ENCODE measurements at regions not wholly inside any gene's neighbourhood (a gene's known extent, or its start where the extent isn't known, plus 50 kb on each side); places are given as distances from the start of the nearest gene placed in this dataset.

DNA sequence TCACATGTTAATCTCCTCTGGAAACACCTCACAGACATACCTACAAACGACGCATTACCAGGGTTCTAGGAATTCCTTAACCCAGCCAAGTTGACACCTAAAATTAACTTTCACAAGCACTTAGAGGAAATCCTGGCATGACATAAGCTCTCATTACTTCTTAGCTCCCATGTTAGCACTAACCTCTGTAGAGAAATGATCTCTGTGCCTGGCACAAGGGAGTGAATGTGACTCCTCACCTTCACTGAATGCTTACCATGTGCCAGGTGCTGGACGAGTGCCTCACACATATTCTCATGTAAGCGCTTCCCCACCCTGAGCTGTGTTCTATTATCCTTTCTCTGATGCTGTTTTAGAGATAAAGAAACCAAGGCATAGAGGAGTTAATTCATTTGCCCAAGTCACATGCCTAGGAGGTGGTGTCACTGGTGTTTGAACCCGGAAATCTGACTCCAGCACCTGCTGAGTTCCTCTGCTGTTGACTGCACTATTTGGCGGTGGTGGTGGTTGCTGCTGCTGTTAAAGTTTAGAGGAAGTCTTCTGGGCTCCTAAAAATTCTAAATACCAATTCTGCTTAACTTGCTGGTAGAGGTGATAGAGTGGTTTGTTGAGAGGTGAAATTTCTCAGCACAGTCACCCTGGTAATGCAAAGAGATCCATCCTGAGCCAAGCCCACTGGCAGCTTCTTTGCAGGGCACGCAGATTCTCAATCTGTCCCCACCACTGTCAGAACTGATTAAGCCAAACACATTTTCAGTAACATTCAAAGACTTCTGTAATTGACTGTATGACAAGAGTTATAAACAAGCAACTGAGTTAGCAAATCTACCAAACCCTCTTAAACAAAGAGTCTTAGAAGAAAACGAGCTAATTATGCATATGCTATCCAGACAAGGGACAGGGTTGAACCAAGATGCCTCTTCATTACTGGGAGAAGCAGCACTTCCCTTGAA lies 200.3 kb downstream of the CMPK2 start:
- no peak for DNase-seq (ENCODE audit: low spot score)

DNA sequence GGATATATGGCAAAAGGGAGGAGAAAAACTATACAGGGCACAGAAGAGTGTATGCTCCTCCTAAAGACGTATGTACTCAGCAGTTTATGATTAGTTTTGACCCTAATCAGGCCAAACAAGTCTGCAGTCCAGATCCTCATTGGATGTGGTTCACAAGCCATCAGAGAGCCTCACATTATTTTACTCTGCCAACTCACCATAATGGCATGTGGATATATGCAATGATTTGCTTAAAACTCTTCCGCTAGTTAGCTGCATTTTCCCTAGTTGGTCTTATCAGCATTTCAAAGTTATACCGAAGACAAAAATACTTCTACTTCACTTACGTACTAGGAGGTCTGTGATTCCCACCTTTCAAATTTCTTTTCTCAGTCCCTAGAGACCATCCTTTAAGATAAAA lies 198.4 kb downstream of the CMPK2 start:
- DNase-seq (ENCODE audit: low spot score): no peak

DNA sequence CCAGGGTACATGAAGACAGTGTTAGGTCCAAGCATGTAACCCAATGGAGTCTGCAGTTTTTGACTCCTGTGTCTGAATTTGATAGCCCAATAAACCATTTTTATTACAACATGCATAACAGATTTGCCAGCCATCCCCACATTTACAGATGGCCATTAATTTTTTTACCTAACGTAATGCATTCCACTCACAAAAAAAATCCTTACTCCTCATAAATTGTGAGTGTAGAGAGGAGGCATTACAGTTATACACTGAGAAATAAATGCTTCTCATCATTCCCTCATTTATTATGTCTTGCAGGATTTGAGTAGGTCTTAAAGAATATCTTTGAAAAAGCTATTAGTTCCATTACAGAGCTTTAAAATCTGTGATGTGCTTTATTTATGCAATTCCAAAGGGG lies 193.8 kb downstream of the CMPK2 start:
- no peak for DNase-seq (ENCODE audit: low spot score)

DNA sequence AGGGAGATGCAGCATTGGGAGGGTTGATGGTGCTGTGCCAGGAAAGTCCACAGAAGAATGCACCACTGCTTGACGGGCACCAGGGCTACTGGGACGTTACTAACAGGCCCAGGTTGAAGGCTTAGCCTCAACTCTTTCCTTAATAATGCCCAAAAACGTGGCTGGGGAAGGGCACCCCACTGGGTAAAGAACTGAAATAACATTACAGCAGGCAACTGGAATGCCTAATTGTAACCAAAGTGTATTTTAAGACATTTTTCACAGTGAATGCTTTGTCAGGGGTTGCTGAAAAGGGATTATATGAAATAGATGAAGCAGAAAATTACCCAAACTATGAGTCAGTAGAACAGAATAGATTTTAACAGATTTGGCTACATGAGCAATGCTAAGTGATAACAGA lies 191.3 kb downstream of the CMPK2 start:
- DNase-seq (ENCODE audit: low spot score): no peak

DNA sequence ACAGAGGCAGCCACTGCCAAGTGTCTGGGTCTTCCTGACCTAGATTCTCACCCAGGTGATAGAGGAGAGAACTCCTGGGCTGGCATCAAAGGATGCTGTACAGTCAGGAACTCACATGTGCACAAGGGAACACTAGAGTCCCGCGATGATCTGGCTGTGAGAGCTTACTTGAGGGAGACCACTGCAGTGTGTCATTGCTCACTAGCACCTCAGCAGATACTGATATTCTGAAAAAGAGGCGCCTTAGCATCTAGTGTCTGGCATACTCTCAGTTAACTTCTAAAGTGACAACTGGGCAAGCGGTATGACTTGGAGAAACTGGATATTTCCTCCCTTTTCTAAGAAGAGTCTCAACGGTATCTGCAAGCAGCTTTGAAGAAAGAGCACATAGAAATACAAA lies 189.9 kb downstream of the CMPK2 start:
- DNase-seq (ENCODE audit: low spot score): no peak

DNA sequence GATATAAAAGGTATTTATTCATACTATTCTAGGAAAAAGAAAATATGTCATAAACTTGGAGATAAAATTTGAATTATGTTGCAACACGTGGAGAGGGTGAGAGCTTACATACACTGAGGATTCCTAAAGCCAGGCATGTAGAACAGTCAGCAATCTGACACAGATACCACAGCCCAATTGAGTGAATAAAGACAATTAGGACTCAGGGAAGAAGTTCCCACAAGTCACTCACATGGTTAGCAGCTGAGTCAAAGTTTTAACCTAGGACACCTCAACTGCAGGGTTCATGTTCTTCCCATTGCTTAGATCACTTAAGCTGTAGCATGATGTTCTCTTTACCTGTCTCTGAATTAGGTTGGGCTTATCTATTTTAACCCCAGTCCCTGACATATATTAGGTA lies 189.5 kb downstream of the CMPK2 start:
- no peak for DNase-seq (ENCODE audit: low spot score)

DNA sequence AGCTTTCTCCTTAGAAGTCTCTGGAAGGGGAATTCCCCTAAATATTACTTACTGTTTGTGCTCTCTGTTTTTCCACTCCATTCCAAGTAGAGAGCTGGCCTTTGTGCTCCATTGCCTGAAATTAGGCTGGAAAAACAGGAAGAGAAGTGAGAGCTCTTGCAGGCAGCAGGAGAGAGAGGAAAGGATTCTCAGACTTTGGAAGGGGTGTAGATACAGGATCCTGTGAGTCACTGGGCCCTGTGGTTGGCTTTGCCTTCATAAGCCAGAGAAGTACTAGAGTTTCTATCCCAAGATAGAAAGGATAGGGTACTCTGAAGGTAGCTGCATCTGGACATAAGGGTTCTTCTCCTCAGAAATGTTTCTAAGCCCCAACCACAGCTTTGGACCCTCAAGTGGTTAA lies 188.9 kb downstream of the CMPK2 start:
- no peak for DNase-seq (ENCODE audit: low spot score)

DNA sequence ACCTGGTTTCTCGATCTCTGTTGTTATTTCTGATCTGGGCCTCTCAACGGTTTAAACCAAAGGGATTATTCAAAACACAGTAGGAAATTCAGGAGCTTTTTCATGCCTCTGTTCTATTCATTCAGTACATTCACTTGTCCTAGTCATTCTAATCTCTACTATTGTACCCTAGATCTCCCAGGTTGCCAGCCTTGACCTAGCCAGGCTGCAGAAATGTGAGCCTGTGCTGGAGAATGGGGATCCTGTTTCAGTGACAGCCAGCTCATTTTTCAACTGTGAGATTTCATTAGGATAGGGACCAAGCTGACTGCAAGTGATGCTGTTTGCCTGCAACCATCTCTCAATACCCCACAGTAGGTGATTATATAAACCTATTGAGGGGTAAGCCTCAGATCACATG lies 186.2 kb downstream of the CMPK2 start:
- no peak for DNase-seq (ENCODE audit: low spot score)

DNA sequence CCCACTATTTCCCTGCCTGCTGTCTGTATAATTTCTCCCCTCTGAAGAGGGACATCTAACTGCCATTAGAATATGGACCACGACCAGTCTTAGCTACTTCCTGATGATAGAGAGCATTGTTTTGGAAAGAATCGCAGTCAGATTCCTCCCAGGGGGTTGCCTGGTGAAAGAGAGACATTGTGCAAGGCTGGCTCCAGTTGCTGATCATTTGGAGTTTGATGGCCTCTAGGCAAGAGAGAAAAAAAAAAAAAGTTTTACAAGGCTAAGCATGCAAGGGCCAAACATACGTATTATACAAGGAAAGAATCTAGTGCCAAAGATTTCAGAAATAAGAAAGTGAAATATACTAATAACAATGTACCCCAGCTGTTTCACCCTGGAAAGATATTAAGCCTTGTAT lies 182.2 kb downstream of the CMPK2 start:
- no peak for DNase-seq (ENCODE audit: low spot score)

DNA sequence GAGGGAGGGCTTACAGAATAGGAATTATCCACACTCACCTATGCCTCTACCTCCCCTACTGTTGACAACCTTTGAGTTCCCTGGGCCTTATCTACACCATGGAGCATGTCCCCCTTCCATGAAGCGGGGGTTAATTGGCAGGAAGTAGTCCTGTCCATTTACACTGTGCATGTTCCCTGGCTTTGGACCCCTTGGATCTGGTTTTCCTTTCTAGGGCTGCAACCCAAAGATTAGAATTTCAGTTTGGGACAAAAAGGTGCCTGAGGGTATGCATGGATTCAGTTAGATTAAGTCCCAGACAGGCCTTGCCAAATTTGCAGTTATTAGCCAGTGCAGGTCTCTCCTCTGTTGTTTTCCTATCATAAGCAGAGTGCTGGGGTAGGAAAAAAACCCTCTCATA lies 180.3 kb downstream of the CMPK2 start:
- DNase-seq (ENCODE audit: low spot score): no peak

DNA sequence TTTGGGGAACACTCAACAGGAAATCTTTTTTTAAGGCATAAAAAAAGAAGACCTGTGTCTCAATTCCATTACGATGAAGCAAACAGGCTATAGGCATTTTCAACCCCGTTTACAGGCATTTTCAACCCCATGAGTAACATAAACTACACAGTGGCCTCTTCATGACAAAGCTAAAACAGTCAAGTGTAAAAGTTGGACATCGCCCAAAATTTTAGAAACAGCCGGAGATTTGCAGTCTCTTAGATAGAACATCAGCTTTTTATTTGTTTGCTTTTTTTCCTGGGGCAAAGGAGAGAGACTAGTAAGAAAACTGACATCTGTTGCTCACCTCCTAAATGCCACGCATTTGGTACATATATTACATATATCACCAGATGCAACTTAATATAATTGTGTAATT lies 173.7 kb downstream of the CMPK2 start:
- DNase-seq (ENCODE audit: low spot score): no peak

DNA sequence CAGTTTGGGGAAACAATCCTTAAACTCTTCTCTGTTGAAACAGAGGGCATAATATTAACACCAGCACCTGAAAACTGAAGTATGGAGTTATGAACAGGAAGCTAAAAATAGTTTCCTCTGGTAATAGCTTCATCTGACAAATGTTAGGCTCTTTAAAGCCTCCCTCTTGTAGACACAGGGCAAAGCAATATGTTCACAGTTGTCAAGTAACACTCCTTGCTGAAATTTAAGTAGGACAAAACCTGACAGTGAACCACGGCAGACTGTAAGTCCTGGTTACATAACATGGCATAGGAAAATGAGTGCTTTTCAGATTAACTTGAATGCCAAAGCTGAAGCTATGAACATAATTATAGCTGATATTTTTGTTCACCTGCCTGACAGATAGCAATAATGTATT lies 172.9 kb downstream of the CMPK2 start:
- no peak for DNase-seq (ENCODE audit: low spot score)

DNA sequence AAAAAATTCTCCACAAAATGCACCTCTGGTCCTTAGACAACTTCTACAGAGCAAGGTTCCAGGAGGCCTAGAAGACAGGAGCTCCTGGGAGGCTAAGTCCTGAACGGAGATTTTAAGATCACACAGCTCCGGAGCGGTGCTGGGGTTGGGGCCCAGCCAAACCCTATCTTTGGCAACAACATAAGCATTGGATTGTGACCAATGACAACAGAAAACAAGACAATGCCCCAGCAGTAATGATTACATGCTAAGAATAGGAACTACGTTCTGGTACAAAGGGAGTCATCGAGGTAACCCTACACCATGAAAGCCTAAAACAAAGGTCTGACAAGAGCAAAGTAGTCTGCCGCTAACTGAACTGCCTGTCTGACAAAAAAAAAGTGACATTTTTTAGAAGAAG lies 171.2 kb downstream of the CMPK2 start:
- DNase-seq (ENCODE audit: low spot score): no peak

DNA sequence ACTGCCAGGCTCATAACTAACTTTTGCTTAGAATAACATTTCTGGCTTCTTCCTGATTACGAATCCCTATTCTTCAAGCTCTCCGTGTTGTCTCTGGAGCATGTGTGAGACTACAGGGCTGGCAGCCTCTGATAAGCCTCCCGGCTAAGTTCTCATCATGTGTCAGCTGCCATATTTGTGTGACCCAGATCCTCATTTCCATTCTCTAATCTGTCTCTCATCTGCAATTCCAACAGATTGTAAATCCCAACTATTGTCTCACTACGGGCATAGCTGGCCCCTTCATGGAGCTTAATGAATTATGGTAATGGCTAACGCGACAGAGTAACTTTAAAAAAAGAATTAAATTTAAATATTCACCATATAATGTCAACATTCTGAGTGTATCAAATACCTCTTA lies 165.4 kb downstream of the CMPK2 start:
- no peak for DNase-seq (ENCODE audit: low spot score)

DNA sequence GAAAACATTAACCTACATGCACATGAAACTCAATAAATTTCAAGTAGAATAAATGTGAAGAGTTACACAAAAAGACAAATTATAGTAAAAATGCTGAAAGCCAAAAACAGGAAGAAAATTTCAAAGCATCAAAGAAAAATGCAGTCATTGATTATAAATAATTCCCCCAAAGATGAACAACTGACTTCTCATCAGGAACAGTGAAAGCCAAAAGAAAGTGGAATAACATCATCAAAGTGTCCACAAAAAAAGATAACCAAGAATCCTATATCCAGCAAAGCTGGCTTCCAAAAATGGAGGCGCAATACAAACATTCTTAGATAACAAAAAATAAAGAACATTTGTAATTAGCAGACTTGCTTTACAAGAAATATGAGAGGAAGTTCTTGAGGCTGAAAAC lies 161.6 kb downstream of the CMPK2 start:
- DNase-seq (ENCODE audit: low spot score): no peak

DNA sequence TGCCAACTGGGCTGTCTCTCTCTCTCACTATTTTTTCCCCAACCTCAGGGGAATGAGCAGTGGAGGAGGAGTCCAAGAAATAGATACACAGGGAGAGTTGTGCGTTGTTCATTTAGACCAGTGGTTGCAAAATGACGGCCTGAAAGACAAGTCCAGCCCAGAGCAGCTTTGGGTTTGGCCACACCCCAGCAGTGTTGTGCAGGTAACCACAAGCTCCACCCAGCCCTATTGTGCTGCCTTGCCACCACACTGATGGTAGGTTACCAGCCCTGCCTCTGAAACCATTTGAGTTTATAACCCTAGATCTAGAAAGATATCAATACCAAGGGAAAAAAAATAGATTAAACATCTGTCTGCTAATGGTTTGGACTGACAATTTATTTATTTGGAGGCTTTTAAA lies 144.3 kb downstream of the CMPK2 start:
- DNase-seq (ENCODE audit: low spot score): no peak

DNA sequence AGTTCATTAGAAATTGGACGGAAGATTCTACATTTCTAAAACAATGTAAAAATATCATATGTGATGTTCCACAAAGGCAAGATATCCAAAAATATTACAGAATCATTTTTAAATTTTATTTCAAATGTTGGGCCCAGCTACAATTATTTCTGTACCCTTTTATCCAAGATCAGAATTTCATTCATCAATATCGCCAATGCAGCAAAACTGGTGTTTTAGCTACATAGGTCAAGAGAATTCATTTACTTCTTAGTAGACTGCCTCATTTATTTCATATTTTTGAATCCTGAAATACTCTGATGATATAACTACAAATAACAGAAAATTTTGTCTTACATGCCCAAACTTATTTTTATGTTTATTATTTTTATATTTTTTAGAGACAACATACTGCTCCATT lies 143.1 kb downstream of the CMPK2 start:
- no peak for DNase-seq (ENCODE audit: low spot score)

DNA sequence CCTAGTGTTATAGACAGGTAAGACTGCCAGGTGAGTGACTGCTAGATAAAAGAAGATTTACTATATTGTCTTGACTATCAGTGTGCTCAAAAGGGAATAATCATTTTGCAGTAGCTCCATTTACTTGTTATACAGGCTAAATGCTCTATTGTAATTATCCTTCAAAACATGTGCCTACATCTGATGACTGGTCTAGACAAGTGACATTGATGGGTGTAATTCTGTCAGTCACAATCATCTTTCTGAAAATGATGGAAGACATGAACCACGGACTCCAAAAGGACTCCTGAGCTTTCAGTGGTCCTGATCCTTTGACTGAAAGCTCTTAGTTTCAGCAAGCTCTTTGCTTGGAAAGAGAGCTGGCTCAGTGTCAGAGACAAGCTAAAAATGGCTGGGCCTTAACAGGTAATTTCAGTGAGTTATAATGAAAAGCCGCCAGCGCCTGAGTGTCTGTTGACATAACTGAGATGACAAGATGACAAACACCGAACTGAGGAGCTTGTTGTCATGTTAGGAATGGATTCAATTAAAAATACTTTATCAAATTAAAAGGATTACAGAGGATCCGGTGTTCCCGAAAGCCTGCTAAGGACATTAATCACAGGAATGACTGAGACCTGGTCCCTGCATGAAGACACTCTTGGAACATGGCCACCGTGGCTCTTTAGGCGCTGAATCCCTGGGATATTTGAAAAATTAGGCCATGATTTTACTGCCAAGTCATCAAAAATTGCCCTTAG lies 141.7 kb downstream of the CMPK2 start:
- DNase-seq (ENCODE audit: low spot score): no peak

DNA sequence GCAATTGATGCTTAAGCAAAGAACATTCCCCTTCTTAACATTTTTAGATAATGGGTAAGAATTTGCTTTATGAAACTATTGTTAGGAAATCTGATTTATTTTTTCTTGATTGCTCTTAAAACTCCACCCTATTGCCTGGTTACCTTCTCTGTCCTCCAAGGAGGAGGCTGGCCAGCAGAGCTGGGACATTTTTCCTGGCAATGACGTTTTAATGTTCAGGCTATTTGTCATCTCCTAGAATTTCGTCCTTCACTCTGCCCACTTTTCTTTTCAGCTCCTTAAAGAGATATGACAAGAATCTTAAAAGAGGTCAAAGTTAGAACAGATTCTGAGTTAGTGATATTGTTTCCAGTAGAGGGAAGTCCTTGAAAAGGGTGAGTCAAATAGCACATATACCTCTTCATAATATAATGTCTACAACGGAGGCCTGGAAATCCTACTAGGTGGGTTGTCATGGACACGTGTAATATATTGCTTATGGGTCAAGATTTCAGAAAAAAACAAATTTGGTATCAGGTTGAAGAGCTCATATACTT lies 141.0 kb downstream of the CMPK2 start:
- no peak for DNase-seq (ENCODE audit: low spot score)

DNA sequence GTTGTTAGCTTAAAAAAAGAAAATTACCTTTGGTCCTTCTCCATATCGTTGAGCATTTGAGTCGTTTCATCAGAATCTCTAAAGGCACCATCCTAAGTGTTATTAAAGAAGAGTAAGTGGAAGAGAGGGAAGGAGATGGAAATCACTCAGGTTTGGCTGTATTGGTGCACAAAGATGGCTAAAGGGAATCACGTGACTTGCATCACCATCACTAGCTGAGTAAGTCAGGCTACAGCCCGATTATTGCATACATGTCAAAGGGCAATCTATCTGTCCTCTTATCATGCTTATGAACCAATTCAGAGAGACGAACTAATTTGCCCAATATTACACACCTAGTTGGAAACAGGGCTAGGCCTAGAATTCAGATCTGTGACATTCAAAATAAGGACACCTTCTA lies 137.6 kb downstream of the CMPK2 start:
- no peak for DNase-seq (ENCODE audit: low spot score)

DNA sequence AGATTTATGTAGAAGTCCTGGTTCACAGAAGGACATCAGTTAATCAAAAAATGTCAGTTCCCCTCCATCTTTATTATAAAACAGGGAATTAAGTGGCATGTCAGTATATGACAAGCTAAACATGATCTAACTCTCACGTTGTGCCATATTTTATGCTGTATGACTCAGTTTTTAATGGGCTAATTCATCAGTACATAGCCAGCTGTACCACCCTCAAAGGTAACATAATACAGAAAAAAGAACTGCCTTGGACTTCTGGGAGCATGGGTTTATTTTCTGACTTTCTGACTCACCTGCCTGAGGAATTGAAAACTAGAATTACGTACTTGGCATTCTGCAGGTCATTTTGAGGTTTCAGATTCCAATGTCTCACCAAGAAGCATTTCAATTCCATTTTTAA lies 135.7 kb downstream of the CMPK2 start:
- no peak for DNase-seq (ENCODE audit: low spot score)

DNA sequence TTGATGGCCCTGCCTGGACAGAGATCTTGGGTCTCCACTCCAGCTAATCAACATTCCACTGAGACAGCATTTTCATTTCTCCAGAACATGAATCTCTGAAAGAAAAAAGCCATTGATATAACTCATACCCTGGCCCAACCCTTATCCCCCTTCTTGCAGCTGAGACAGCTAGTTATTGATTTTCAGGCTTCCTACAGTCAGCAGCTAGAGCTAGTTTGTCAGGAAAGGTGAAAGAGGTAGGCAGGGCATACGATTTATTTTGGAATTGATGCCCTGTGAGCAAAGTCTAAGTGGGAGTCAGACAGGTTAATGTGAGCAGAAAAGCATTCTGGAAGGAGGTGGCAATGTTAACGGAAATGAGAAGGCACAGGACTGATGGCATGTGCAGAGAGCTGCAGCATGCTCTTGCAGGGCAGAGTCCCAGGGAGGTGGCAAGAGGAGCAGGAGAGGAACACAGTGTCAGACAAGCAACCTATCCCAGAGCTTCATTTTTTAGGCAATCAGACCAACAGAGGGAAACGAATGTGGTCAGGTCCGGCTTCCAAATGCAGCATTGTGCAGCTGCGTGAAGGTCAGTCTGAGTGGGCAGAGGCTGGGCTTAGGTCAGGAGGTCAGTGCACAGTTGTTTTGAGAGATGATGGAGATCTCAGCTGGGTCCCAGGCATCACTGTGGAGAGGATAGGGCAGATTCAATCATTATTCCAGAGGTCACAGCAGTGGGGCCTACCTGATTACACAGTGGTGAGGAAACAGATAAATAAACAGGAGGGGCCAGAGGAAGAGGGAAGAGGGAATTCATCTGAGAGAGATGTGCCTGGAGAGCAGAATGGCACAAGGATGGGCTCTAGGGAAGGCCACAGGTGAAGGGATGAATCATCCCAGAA lies 134.8 kb downstream of the CMPK2 start:
- no peak for DNase-seq (ENCODE audit: low spot score)

All from hematopoietic multipotent progenitor cell treated with erythropoietin and hydrocortisone succinate and interleukin-3 and kit ligand, for 17 days (in vitro differentiated cells).